AG04449 (cell line): ENCODE measurements at regions not wholly inside any gene's neighbourhood (a gene's known extent, or its start where the extent isn't known, plus 50 kb on each side); places are given as distances from the start of the nearest gene placed in this dataset.

ENCODE experiments used
- CTCF ChIA-PET: fragments of 350-600 bp; formaldehyde crosslinking; extraction: SDS; loops from one replicate; lab custom pipeline; 2021; ENCODE audit warnings: antibody characterized with exemption; lab: Yijun Ruan, JAX
- POLR2A ChIA-PET: fragments of 400-600, 350-600 bp; formaldehyde crosslinking; extraction: SDS; loops from one replicate; lab custom pipeline; 2020; ENCODE audit warnings: antibody characterized with exemption, inconsistent platforms; lab: Yijun Ruan, JAX
- DNase-seq: peaks from one replicate; pipeline ENCODE4 v3.0.0-alpha.2; 2010; ENCODE audit warnings: low read depth, low spot score
- H3K4me3 ChIP-seq: 2 replicates; pipeline ENCODE4 v1.5.1; 2011; ENCODE audit warnings: low read depth, mild to moderate bottlenecking, control low read depth, low read length
- TF ChIP-seq, protein P1 (sequence below): IDR thresholded peaks from one replicate; pipeline ENCODE4 v1.5.1; 2011; ENCODE audit warnings: mild to moderate bottlenecking, moderate library complexity, low read length, control low read depth, inconsistent platforms; ENCODE audit not compliant: insufficient read depth; ENCODE audit errors: missing control alignments

DNA sequence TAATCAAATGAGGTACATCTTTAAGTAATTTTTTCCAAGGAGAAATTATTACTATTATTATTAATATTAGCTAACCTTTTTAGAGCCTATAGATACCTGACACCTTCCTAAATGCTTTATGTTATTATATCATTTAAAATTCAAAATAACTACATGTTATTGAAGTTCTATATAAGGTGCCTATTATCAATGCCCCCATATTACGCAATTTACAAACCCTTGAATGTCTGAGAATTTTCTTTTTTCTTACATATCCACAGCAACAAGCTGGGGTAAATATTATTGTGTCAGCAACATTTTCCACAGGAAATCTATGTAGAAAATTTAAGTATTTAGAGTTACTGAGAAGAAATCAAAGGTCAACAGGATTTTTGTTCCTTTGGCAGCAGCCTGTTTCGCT, 327.3 kb downstream of the NXPE2 start:
- DNase-seq: no peak
- TF ChIP-seq, protein P1, sequence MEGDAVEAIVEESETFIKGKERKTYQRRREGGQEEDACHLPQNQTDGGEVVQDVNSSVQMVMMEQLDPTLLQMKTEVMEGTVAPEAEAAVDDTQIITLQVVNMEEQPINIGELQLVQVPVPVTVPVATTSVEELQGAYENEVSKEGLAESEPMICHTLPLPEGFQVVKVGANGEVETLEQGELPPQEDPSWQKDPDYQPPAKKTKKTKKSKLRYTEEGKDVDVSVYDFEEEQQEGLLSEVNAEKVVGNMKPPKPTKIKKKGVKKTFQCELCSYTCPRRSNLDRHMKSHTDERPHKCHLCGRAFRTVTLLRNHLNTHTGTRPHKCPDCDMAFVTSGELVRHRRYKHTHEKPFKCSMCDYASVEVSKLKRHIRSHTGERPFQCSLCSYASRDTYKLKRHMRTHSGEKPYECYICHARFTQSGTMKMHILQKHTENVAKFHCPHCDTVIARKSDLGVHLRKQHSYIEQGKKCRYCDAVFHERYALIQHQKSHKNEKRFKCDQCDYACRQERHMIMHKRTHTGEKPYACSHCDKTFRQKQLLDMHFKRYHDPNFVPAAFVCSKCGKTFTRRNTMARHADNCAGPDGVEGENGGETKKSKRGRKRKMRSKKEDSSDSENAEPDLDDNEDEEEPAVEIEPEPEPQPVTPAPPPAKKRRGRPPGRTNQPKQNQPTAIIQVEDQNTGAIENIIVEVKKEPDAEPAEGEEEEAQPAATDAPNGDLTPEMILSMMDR: no peak
- POLR2A ChIA-PET: no interaction called here

DNA sequence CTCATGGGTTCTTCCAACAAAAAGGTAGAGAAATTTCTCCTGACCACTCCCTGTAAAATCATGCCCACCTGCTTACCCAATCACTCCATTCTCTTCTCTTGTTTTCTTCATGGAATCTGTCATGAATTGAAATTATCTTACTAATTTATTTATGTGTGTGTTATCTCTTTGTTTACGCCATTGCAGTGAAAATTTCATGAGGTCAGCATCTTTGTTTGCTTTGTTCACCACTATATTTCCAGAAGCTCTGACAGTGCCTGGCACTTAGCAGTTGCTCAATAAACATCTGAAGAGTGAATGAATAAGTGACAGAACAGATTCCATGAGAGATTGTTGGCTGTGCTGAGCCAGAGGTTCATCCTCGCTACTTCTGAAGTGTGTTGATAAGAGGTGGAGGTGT, 329.5 kb downstream of the NXPE2 start:
- DNase-seq: no peak
- CTCF ChIA-PET: no interaction called here
- no peak overlapping the region for H3K4me3 ChIP-seq
- POLR2A ChIA-PET: no interaction called here
- TF ChIP-seq, protein P1: no peak

More for the DNA sequence above, 327.3 kb downstream of the NXPE2 start:
- H3K4me3 ChIP-seq: no peak overlapping the region
- CTCF ChIA-PET: no interaction called here

DNA sequence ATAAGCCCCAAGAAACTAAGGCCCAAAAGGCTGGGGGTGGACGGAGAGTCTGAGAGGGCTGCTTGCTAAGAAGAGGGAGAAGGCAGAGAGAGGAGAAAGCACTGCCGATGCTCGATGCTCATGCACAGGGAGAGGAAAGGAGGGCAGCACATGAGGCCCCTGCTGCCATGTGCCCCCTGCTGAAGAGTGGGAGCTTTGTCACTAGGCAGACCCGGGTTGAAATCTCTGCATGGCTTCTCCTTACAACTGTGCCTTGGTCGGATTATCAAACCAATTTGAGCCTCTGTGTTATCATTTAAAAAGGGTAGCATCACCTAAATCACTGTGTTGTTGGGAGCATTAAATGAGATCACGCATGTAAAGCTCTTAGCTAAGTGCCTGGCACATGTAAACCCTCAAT, 330.5 kb downstream of the NXPE2 start:
- CTCF ChIA-PET: no interaction called here
- TF ChIP-seq, protein P1: no peak
- no peak for DNase-seq
- H3K4me3 ChIP-seq: no peak overlapping the region
- POLR2A ChIA-PET: no interaction called here

DNA sequence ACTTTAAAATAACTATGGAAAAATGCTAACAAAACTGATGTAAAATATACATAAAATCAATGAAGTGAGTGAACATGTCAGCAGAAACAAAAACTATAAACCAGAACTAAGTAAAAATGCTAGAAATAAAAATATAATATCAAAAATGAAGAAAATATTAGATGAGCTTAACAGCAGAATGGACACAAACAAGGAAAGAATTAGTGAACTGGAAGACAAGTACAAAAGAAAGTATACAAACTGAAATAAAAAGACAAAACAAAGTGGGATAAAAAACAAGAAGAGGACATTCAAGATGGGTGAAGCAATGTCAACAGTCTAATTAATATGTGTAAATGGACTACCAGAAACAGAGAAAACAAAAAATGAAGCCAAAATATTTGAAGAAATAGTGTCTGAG, 339.2 kb downstream of the NXPE2 start:
- CTCF ChIA-PET: no interaction called here
- no peak overlapping the region for H3K4me3 ChIP-seq
- POLR2A ChIA-PET: no interaction called here
- TF ChIP-seq, protein P1: no peak
- no peak for DNase-seq

DNA sequence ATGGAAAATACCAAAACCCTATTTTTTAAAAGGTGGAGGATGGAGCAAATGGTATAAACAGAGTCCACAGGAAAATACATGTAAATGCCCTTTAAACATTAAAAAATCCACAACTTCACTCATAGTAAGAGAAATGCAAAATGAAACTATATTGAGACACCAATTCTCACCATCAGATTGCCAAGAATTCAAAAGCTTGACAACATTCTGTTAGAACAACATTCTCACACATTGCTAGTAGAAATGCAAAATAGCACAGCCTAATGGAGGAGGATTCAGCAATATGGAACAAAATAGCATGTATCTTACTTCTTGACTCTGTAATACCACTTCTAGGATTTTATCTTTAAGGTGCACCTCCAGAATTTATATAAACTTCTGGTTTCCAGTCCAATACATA, 351.8 kb downstream of the NXPE2 start:
- POLR2A ChIA-PET: no interaction called here
- TF ChIP-seq, protein P1: no peak
- CTCF ChIA-PET: no interaction called here
- no peak for DNase-seq
- H3K4me3 ChIP-seq: no peak overlapping the region

DNA sequence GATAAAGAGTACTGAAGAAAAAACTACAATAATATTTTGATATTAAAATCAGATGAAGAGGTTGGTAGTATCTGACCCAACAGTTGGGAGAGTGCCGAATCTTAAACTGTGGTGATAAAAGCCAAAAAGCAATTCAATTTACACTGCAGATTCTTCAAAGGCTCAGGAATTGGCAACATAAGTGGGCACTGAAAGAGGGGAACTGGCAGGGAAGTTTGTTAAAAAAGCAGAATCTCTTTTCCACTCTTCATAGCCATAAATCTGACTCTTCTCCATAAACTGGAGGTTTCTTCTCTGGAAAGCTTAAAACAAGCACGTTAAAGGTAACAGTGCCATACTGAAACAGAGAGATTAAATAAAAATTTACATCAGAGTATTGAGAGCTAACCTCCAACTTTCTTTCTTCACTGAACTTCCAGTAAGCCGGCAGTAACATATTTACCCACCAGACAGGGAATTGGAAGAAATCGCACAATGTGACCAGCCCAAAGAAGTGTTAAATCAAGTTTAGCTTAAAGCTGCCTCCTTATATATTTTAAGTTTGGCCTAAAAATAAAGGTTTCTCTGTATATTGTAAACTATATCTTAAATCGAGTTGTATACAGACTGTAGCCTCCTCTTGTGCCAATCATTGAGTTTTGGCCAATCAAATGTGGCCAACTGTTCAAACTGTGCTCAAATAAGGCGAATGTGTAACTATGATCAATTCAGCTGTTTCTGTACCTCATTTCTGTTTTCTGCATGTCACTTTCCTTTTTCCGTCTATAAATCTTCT, 358.3 kb downstream of the NXPE2 start:
- POLR2A ChIA-PET: no interaction called here
- TF ChIP-seq, protein P1: no peak
- H3K4me3 ChIP-seq: no peak overlapping the region
- no peak for DNase-seq
- CTCF ChIA-PET: no interaction called here
